ENCODE measurements at regions not wholly inside any gene's neighbourhood (a gene's known extent, or its start where the extent isn't known, plus 50 kb on each side); places are given as distances from the start of the nearest gene placed in this dataset.

- TF ChIP-seq CHD4 (IDR thresholded peaks at IDR 0.05), result no peak
- TF ChIP-seq NFXL1 (IDR thresholded peaks at IDR 0.05; ENCODE audit: borderline replicate concordance), result no peak
- TF ChIP-seq NFYB (IDR thresholded peaks at IDR 0.05; ENCODE audit: insufficient read depth, low read depth, low read length), result no peak
Measured at GRCh38 chr2:203813684-203814083, 53.9 kb upstream of the CTLA4 start (continued).

GRCh38 chr2:203814661-203815540 lies 52.7 kb upstream of the CTLA4 start:
- peak; percentile 97 for FAIRE-seq
- ATAC-seq, result peak; percentile 91
- Histone ChIP-seq H3K4me1 (ENCODE audit: control insufficient read depth, insufficient read depth, low read length) (peaks cover 6% of the 10 kb centered on the region), H2AFZ (ENCODE audit: control insufficient read depth, low read depth, low read length) (no peak overlapping the region), H3K79me2 (ENCODE audit: control insufficient read depth, insufficient read depth, low read length) (no peaks in the 10 kb centered on the region), H3K4me2 (ENCODE audit: control insufficient read depth, insufficient read depth) (no peak overlapping the region), H3K36me3 (ENCODE audit: control insufficient read depth in 2 of 2, insufficient read depth in 2 of 2, low read length in 1 of 2) (no peaks in the 10 kb centered on the region), H3K4me3 (no peak overlapping the region), H4K20me1 (ENCODE audit: control insufficient read depth, insufficient read depth) (no peaks in the 10 kb centered on the region), H3K9ac (ENCODE audit: control insufficient read depth, insufficient read depth, low read length) (no peak overlapping the region), H3K27ac (ENCODE audit: control insufficient read depth, insufficient read depth) (no peak overlapping the region), H3K9me3 (replicated peaks; ENCODE audit: control insufficient read depth, insufficient read depth, low read length) (no peaks in the 10 kb centered on the region; the same call in 2 of the 3 replicates), H3K27me3 (replicated peaks in 1 of 2; ENCODE audit: control insufficient read depth in 2 of 2, insufficient read depth in 2 of 2, low read length in 1 of 2) (peaks cover 0 to under 1% of the 10 kb centered on the region in 2 experiments; a peak in 1 of 4 replicates)
- ChIA-PET SMC1A (ENCODE audit: uncharacterized antibody, unreplicated experiment) (interaction anchor here (0.7 to 3.2 kb wide), 10 partner anchors 8 to 1226 kb away, joined by 3 to 16 read pairs (median 3); no protein-coding TSS in a partner anchor), POLR2A (no interaction called here), CTCF (interaction anchor here (0.7 to 2.5 kb wide), 26 partner anchors 8 to 597 kb away, joined by 3 to 23 read pairs (median 4); no protein-coding TSS in a partner anchor), RAD21 (ENCODE audit: unreplicated experiment) (interaction anchor here (0.6 to 2.1 kb wide), 8 partner anchors 74 to 590 kb away, joined by 3 to 12 read pairs (median 5); no protein-coding TSS in a partner anchor)
- no TSS peak for BruUV-seq (replicated peaks)
- WGBS (ENCODE audit: insufficient coverage, insufficient replicate concordance, low lambda C conversion rate, missing lambda C conversion rate), result 19% methylated on average over 10 of the region's 10 CpGs
- peak; percentile 76; the same call in 1 of the 2 replicates for TF ChIP-seq SMC3 (IDR thresholded peaks at IDR 0.05; ENCODE audit: borderline replicate concordance, low read length)
- no peak for TF ChIP-seq ZNF24 (IDR thresholded peaks at IDR 0.05)
- peak; percentile 89 for TF ChIP-seq RAD21 (IDR thresholded peaks at IDR 0.05; ENCODE audit: insufficient read depth, low read depth, low read length)
- 0 out of 2 replicates have a peak, but pooled peaks have one; percentile 25 for TF ChIP-seq SPI1 (IDR thresholded peaks at IDR 0.05; ENCODE audit: borderline replicate concordance, insufficient read depth, low read depth, low read length)
- peak; percentile 55 to 80 (median 66); a peak in 5 of 6 replicates for TF ChIP-seq CTCF (IDR thresholded peaks at IDR 0.05 in 2 of 3, conservative IDR thresholded peaks at IDR 0.05 in 1 of 3; ENCODE audit: control insufficient read depth in 2 of 3, extremely low read depth in 1 of 3, insufficient read depth in 1 of 3, low read depth in 3 of 3, low read length in 3 of 3)
- TF ChIP-seq TBL1XR1 (IDR thresholded peaks at IDR 0.05; ENCODE audit: low read depth, low read length), result 0 out of 2 replicates have a peak, but pooled peaks have one; percentile 19
- no peak for TF ChIP-seq SMARCA5 (IDR thresholded peaks at IDR 0.05)
- no peak for TF ChIP-seq ATF2 (IDR thresholded peaks at IDR 0.05; ENCODE audit: low read length)
- TF ChIP-seq YY1 (IDR thresholded peaks at IDR 0.05; ENCODE audit: low read depth, low read length), result peak; percentile 29; the same call in 1 of the 2 replicates
- no peak for TF ChIP-seq NFYA (IDR thresholded peaks at IDR 0.05; ENCODE audit: borderline replicate concordance, low read depth, low read length)
- in situ Hi-C loops (cut with MboI), result loop anchor here (5.0 to 25.0 kb wide), 3 partner anchors 333 to 1228 kb away; partner anchors contain the start of gene CYP20A1
- DNase-seq (ENCODE audit: low read depth, low spot score), result no peak
- intact Hi-C loops (cut with micrococcal nuclease; ENCODE audit: unreplicated experiment), result loop anchor here (1.0 to 10.0 kb wide), 4 partner anchors 331 to 1243 kb away; no protein-coding TSS in a partner anchor
